ENCODE measurements at regions not wholly inside any gene's neighbourhood (a gene's known extent, or its start where the extent isn't known, plus 50 kb on each side); places are given as distances from the start of the nearest gene placed in this dataset.

DNA sequence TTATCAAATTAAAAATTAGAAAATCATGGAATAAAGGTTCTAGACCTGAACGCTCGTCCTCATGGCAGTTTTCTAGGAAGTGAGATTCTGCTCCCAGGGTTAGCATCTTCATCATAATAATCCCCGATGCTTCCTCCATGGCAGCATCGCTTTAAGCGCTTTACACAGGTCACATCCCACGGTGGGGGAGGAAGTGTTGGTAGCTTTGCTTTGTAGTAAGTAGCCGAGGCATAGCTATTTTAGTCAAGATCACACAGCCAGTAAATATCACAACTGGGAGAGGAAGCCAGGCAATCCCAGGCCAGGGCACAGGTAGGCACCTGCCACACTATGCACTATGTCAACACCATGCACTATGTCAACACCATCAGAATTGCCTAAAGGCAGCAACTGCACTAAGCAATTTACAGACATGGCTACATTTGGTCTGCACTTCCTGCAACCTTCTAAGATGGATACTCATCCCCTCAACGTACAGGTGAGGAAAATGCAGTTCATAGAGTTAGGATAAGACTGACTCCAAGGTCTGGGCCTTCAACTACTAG lies 205.5 kb downstream of the FBXO15 start:
- DNase-seq (ENCODE audit: low read depth, low spot score) (no peak), ATAC-seq (no peak)
- peaks cover 3 to 6% of the 10 kb centered on the region in 2 experiments; a peak in 2 of 4 replicates for H3K9me3 ChIP-seq (ENCODE audit: control insufficient read depth in 1 of 2, insufficient read depth in 1 of 2, low read depth in 1 of 2, low read length in 2 of 2)
- no peak overlapping the region for H3K4me3 ChIP-seq (replicated peaks in 1 of 2; ENCODE audit: low read depth in 1 of 2, low read length in 2 of 2)
- TF ChIP-seq FOSL1 (IDR thresholded peaks at IDR 0.05; ENCODE audit: low read depth) (no peak), CBX3 (IDR thresholded peaks at IDR 0.05; ENCODE audit: low read depth) (no peak), EZH2 (IDR thresholded peaks at IDR 0.05) (no peak), POLR2AphosphoS5 (IDR thresholded peaks at IDR 0.05; ENCODE audit: low read depth, low read length) (no peak), JUND (IDR thresholded peaks at IDR 0.05) (no peak), SIN3A (IDR thresholded peaks at IDR 0.05; ENCODE audit: low read depth) (no peak), SP1 (IDR thresholded peaks at IDR 0.05; ENCODE audit: low read depth) (no peak), MAX (IDR thresholded peaks at IDR 0.05) (no peak), EGR1 (IDR thresholded peaks at IDR 0.05; ENCODE audit: low read depth) (no peak), CEBPB (IDR thresholded peaks at IDR 0.05; ENCODE audit: low read depth) (no peak), ATF3 (IDR thresholded peaks at IDR 0.05) (no peak)
- TF ChIP-seq, protein P1, sequence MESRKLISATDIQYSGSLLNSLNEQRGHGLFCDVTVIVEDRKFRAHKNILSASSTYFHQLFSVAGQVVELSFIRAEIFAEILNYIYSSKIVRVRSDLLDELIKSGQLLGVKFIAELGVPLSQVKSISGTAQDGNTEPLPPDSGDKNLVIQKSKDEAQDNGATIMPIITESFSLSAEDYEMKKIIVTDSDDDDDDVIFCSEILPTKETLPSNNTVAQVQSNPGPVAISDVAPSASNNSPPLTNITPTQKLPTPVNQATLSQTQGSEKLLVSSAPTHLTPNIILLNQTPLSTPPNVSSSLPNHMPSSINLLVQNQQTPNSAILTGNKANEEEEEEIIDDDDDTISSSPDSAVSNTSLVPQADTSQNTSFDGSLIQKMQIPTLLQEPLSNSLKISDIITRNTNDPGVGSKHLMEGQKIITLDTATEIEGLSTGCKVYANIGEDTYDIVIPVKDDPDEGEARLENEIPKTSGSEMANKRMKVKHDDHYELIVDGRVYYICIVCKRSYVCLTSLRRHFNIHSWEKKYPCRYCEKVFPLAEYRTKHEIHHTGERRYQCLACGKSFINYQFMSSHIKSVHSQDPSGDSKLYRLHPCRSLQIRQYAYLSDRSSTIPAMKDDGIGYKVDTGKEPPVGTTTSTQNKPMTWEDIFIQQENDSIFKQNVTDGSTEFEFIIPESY (IDR thresholded peaks at IDR 0.05; ENCODE audit: extremely low read depth, insufficient replicate concordance, low read length), result no peak
- TF ChIP-seq, protein P2, sequence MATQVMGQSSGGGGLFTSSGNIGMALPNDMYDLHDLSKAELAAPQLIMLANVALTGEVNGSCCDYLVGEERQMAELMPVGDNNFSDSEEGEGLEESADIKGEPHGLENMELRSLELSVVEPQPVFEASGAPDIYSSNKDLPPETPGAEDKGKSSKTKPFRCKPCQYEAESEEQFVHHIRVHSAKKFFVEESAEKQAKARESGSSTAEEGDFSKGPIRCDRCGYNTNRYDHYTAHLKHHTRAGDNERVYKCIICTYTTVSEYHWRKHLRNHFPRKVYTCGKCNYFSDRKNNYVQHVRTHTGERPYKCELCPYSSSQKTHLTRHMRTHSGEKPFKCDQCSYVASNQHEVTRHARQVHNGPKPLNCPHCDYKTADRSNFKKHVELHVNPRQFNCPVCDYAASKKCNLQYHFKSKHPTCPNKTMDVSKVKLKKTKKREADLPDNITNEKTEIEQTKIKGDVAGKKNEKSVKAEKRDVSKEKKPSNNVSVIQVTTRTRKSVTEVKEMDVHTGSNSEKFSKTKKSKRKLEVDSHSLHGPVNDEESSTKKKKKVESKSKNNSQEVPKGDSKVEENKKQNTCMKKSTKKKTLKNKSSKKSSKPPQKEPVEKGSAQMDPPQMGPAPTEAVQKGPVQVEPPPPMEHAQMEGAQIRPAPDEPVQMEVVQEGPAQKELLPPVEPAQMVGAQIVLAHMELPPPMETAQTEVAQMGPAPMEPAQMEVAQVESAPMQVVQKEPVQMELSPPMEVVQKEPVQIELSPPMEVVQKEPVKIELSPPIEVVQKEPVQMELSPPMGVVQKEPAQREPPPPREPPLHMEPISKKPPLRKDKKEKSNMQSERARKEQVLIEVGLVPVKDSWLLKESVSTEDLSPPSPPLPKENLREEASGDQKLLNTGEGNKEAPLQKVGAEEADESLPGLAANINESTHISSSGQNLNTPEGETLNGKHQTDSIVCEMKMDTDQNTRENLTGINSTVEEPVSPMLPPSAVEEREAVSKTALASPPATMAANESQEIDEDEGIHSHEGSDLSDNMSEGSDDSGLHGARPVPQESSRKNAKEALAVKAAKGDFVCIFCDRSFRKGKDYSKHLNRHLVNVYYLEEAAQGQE (IDR thresholded peaks at IDR 0.05; ENCODE audit: low read depth), result no peak
- no peak overlapping the region for H3K9ac ChIP-seq (ENCODE audit: low read length)
- RAD21 ChIA-PET (ENCODE audit: low non-redundant PET in 1 of 2, low total read pairs in 2 of 2, uncharacterized antibody in 2 of 2, unreplicated experiment in 2 of 2), result no interaction called here
- POLR2A ChIA-PET, result no interaction called here
- no peaks in the 10 kb centered on the region for H3K36me3 ChIP-seq (ENCODE audit: control insufficient read depth in 1 of 2, insufficient read depth in 2 of 2, low read length in 2 of 2)
- H2AFZ ChIP-seq (ENCODE audit: low read depth, low read length, poor library complexity, severe bottlenecking), result no peak overlapping the region
- CTCF ChIA-PET, result no interaction called here
- no peaks in the 10 kb centered on the region for H3K79me2 ChIP-seq (ENCODE audit: insufficient read depth, low read length)
- H4K20me1 ChIP-seq (ENCODE audit: insufficient read depth), result no peaks in the 10 kb centered on the region
- H3K4me1 ChIP-seq (ENCODE audit: control insufficient read depth in 1 of 2, insufficient read depth in 2 of 2, low read length in 2 of 2), result no peaks in the 10 kb centered on the region
- no peak overlapping the region for H3K4me2 ChIP-seq (ENCODE audit: low read length)
- no peaks in the 10 kb centered on the region for H3K27me3 ChIP-seq (ENCODE audit: insufficient read depth, low read length)
- intact Hi-C loops (cut with micrococcal nuclease), result no loop called here
- no peak overlapping the region for H3K27ac ChIP-seq (ENCODE audit: low read depth, low read length)
- BruUV-seq (replicated peaks), result no TSS peak
- no peaks in the 10 kb centered on the region for H3K9me2 ChIP-seq (ENCODE audit: insufficient read depth)
